ENCODE measurements at regions not wholly inside any gene's neighbourhood (a gene's known extent, or its start where the extent isn't known, plus 50 kb on each side); places are given as distances from the start of the nearest gene placed in this dataset.

DNA sequence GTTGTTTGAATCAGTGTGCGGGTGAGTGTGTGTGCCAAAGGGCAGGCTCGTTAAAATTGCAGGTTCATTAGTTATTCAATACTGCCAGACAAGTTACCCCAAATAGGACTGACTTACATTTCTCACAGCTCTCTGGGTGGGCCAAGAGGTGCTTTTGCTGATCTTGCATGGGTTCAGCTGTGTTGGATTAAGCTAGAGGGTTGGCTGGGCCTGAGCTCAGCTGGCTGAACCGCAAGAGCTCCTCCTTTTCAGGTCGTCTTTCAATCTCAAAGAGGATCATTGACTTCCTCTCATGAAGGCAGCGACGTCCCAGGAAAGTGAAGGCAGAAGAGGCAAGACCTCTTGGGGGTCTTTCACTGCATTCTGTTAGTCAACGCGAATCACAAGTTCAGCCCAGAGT, 343.3 kb upstream of the FRG1 start:
- TF ChIP-seq EP300 (IDR thresholded peaks at IDR 0.05) (no peak), SREBF2 (IDR thresholded peaks at IDR 0.05) (no peak), RCOR1 (IDR thresholded peaks at IDR 0.05; ENCODE audit: low read depth, low read length) (no peak), GATA3 (IDR thresholded peaks at IDR 0.05; ENCODE audit: borderline replicate concordance) (no peak), POLR2AphosphoS2 (conservative IDR thresholded peaks at IDR 0.05; ENCODE audit: low read length) (no peak), CHD2 (IDR thresholded peaks at IDR 0.05; ENCODE audit: low read length, partially characterized antibody) (no peak), MAFK (IDR thresholded peaks at IDR 0.05; ENCODE audit: partially characterized antibody) (no peak), BHLHE40 (IDR thresholded peaks at IDR 0.05; ENCODE audit: low read depth, low read length) (no peak), POLR2A (IDR thresholded peaks at IDR 0.05; ENCODE audit: low read length) (no peak), EHMT2 (IDR thresholded peaks at IDR 0.05; ENCODE audit: low read depth) (no peak)
- TF ChIP-seq, protein P1, sequence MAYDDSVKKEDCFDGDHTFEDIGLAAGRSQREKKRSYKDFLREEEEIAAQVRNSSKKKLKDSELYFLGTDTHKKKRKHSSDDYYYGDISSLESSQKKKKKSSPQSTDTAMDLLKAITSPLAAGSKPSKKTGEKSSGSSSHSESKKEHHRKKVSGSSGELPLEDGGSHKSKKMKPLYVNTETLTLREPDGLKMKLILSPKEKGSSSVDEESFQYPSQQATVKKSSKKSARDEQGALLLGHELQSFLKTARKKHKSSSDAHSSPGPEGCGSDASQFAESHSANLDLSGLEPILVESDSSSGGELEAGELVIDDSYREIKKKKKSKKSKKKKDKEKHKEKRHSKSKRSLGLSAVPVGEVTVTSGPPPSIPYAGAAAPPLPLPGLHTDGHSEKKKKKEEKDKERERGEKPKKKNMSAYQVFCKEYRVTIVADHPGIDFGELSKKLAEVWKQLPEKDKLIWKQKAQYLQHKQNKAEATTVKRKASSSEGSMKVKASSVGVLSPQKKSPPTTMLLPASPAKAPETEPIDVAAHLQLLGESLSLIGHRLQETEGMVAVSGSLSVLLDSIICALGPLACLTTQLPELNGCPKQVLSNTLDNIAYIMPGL (CRISPR knock-in tag; IDR thresholded peaks at IDR 0.05; ENCODE audit: borderline replicate concordance): no peak
- TF ChIP-seq, protein P2, sequence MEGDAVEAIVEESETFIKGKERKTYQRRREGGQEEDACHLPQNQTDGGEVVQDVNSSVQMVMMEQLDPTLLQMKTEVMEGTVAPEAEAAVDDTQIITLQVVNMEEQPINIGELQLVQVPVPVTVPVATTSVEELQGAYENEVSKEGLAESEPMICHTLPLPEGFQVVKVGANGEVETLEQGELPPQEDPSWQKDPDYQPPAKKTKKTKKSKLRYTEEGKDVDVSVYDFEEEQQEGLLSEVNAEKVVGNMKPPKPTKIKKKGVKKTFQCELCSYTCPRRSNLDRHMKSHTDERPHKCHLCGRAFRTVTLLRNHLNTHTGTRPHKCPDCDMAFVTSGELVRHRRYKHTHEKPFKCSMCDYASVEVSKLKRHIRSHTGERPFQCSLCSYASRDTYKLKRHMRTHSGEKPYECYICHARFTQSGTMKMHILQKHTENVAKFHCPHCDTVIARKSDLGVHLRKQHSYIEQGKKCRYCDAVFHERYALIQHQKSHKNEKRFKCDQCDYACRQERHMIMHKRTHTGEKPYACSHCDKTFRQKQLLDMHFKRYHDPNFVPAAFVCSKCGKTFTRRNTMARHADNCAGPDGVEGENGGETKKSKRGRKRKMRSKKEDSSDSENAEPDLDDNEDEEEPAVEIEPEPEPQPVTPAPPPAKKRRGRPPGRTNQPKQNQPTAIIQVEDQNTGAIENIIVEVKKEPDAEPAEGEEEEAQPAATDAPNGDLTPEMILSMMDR (IDR thresholded peaks at IDR 0.05): no peak
- TF ChIP-seq, protein P3, sequence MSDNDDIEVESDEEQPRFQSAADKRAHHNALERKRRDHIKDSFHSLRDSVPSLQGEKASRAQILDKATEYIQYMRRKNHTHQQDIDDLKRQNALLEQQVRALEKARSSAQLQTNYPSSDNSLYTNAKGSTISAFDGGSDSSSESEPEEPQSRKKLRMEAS (IDR thresholded peaks at IDR 0.05): no peak

Measured in A549 (cell line).